ENCODE measurements at regions not wholly inside any gene's neighbourhood (a gene's known extent, or its start where the extent isn't known, plus 50 kb on each side); places are given as distances from the start of the nearest gene placed in this dataset.
"Not testable (repeated sequence)": the region's sequence is repeated elsewhere in the genome, so short reads cannot be mapped to it uniquely, and the experiment has no call there.

DNA sequence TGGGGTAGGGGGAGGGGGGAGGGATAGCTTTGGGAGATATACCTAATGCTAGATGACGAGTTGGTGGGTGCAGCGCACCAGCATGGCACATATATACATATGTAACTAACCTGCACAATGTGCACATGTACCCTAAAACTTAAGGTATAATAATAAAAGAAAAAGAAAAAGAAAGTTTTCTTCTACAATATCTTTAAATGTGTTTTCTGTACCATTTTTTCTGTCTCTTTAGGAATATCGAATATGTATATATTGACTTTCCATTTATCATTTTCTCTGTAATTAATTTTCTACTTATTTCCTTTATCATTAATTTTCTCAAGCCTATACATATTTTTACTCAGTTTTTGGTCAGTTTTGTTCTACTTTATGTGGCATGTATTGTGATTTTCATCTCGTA lies 203.5 kb downstream of the SHOX2 start:
- TF ChIP-seq POLR2AphosphoS5, POLR2A, SPI1, TAF1 (IDR thresholded peaks at IDR 0.05; ENCODE audit: low read depth, low read length): not testable (repeated sequence)

Measured in GM12891 (cell line).